ENCODE measurements at regions not wholly inside any gene's neighbourhood (a gene's known extent, or its start where the extent isn't known, plus 50 kb on each side); places are given as distances from the start of the nearest gene placed in this dataset.
A peak's percentile ranks its signal among the peaks of the same experiment; 100 is the strongest.
"Not testable (repeated sequence)": the region's sequence is repeated elsewhere in the genome, so short reads cannot be mapped to it uniquely, and the experiment has no call there.

GRCh38 chr6:6808915-6809314 lies 220.4 kb downstream of the LY86 start:
- DNase-seq (ENCODE audit: low read depth in 4 of 4, low spot score in 3 of 4) = no peak

GRCh38 chr6:6810727-6811126 lies 222.2 kb downstream of the LY86 start:
- no peak for DNase-seq (ENCODE audit: low read depth in 4 of 4, low spot score in 3 of 4)

GRCh38 chr6:6811128-6812009 lies 222.8 kb downstream of the LY86 start:
- DNase-seq (ENCODE audit: low read depth in 4 of 4, low spot score in 3 of 4) = no peak

- DNase-seq (ENCODE audit: low read depth in 4 of 4, low spot score in 3 of 4) = no peak
Measured at GRCh38 chr6:6812427-6812826, 223.9 kb downstream of the LY86 start.

- no peak for DNase-seq (ENCODE audit: low read depth in 4 of 4, low spot score in 3 of 4)
Measured at GRCh38 chr6:6815732-6816131, 227.2 kb downstream of the LY86 start.

GRCh38 chr6:6816716-6817115 lies 228.2 kb downstream of the LY86 start:
- DNase-seq (ENCODE audit: low read depth in 4 of 4, low spot score in 3 of 4) = no peak

- no peak for DNase-seq (ENCODE audit: low read depth in 4 of 4, low spot score in 3 of 4)
Measured at GRCh38 chr6:6818078-6818639, 229.6 kb downstream of the LY86 start.

GRCh38 chr6:6820641-6821238 lies 232.2 kb downstream of the LY86 start:
- DNase-seq (ENCODE audit: low read depth in 4 of 4, low spot score in 3 of 4) = peak in 2 of 4 donors; percentile 43 to 63

GRCh38 chr6:6821639-6822261 lies 233.2 kb downstream of the LY86 start:
- no peak for DNase-seq (ENCODE audit: low read depth in 4 of 4, low spot score in 3 of 4)

- DNase-seq (ENCODE audit: low read depth in 4 of 4, low spot score in 3 of 4) = no peak
Measured at GRCh38 chr6:6823030-6823429, 234.5 kb downstream of the LY86 start.

- no peak for DNase-seq (ENCODE audit: low read depth in 4 of 4, low spot score in 3 of 4)
Measured at GRCh38 chr6:6823568-6824224, 235.2 kb downstream of the LY86 start.

GRCh38 chr6:6824381-6824780 lies 235.9 kb downstream of the LY86 start:
- no peak for DNase-seq (ENCODE audit: low read depth in 4 of 4, low spot score in 3 of 4)

GRCh38 chr6:6825193-6825784 lies 236.8 kb downstream of the LY86 start:
- DNase-seq (ENCODE audit: low read depth in 4 of 4, low spot score in 3 of 4) = no peak

GRCh38 chr6:6826095-6826901 lies 237.8 kb downstream of the LY86 start:
- no peak for DNase-seq (ENCODE audit: low read depth in 4 of 4, low spot score in 3 of 4)

- DNase-seq (ENCODE audit: low read depth in 4 of 4, low spot score in 3 of 4) = no peak
Measured at GRCh38 chr6:6826961-6827360, 238.4 kb downstream of the LY86 start.

GRCh38 chr6:6829872-6830685 lies 241.6 kb downstream of the LY86 start:
- DNase-seq (ENCODE audit: low read depth in 4 of 4, low spot score in 3 of 4) = no peak

GRCh38 chr6:6830686-6831063 lies 242.2 kb downstream of the LY86 start:
- not testable (repeated sequence) for DNase-seq (ENCODE audit: low read depth in 4 of 4, low spot score in 3 of 4)

GRCh38 chr6:6832439-6832838 lies 243.9 kb downstream of the LY86 start:
- DNase-seq (ENCODE audit: low read depth in 4 of 4, low spot score in 3 of 4) = no peak

All from right renal pelvis (tissue), 4 donors.